GM12873 (cell line): ENCODE measurements at regions not wholly inside any gene's neighbourhood (a gene's known extent, or its start where the extent isn't known, plus 50 kb on each side); places are given as distances from the start of the nearest gene placed in this dataset.

ENCODE experiments used
- CTCF ChIP-seq: IDR thresholded peaks from 2 replicates; pipeline ENCODE4 v1.5.1; 2012; ENCODE audit warnings: low read depth, mild to moderate bottlenecking, moderate library complexity, low read length, control low read depth; ENCODE audit not compliant: insufficient read depth; ENCODE audit errors: missing control alignments

GRCh38 chr16:60074378-60074777 lies 1340.3 kb upstream of the GOT2 start:
- no peak for TF ChIP-seq CTCF

GRCh38 chr16:60073376-60073775 lies 1339.3 kb upstream of the GOT2 start:
- TF ChIP-seq CTCF, result no peak

GRCh38 chr16:60064026-60064425 lies 1329.9 kb upstream of the GOT2 start:
- TF ChIP-seq CTCF, result no peak

- no peak for TF ChIP-seq CTCF
Measured at GRCh38 chr16:60061396-60061795, 1327.3 kb upstream of the GOT2 start.

- no peak for TF ChIP-seq CTCF
Measured at GRCh38 chr16:60060731-60061130, 1326.6 kb upstream of the GOT2 start.

GRCh38 chr16:60059141-60059540 lies 1325.0 kb upstream of the GOT2 start:
- TF ChIP-seq CTCF, result no peak

GRCh38 chr16:60041671-60042070 lies 1307.6 kb upstream of the GOT2 start:
- no peak for TF ChIP-seq CTCF
